DMS79 treated with DMSO at 0.1 percent for 48 hours (cell line): ENCODE measurements at regions not wholly inside any gene's neighbourhood (a gene's known extent, or its start where the extent isn't known, plus 50 kb on each side); places are given as distances from the start of the nearest gene placed in this dataset.

Source experiments
- DNase-seq: peaks from one replicate; lab custom pipeline; 2025; lab: John Stamatoyannopoulos, UW

- peak; percentile 36 for DNase-seq
Observed at GRCh38 chr3:150218236-150218635, 189.9 kb upstream of the TSC22D2 start.

- no peak for DNase-seq
Observed at GRCh38 chr3:150217691-150218090, 190.4 kb upstream of the TSC22D2 start.

DNA sequence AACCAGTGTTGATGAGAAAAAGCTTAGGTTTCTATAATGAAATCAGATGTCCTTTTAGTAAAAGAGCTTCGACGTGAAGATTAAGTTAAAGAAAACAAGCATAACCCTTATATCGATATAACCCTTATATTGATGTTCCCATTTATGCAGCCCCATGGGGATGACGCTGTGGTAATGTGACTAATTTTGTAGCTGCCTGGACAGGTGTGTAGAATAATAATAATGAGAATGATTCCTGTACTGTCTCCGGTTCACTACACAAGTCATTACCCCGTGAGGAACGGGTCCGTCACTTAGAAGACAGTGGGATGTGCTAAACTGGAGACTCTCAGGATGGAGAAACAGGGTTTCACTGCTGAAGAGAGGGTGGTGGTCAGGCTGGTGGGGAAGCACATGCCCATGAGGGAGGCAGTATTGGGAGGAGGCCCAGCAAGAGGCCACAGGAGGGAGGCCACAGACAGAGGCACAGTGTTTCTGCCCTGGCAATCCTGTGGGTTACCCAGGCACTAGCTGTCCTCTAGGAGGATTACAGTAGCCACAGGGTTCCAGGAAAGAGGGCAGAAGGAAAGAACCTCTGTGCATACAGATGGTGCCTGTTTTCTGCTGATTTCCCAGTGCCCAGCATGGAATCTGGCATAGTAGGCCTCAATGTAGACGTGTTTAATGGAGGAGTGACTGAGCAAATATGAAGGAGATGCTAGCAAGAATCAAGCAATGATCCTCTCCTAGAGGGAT lies 191.1 kb upstream of the TSC22D2 start:
- DNase-seq: peak; percentile 53

GRCh38 chr3:150216041-150216811 lies 191.9 kb upstream of the TSC22D2 start:
- DNase-seq: peak; percentile 95

DNA sequence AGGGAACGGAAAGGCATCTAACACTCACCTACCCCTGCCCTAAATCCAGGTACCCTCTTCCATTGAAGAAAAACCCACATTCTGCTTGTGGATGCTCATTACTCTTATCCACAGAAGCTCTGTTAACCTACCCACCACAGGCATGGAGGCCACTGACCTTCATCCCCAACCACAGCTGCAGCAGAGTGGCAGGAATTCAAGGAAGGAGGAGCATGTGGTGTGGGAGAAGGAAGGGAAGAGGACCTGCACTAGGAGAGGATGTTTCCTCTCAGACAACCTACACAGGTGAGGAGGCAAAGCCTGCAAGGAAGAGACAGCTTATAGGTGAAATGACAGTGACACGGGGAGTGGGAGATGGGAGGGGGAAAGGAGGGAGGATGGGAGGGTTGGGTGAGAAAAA lies 192.5 kb upstream of the TSC22D2 start:
- DNase-seq: no peak

- no peak for DNase-seq
Observed at GRCh38 chr3:150213577-150213976, 194.5 kb upstream of the TSC22D2 start.

- no peak for DNase-seq
Observed at GRCh38 chr3:150210461-150211110, 197.5 kb upstream of the TSC22D2 start.

DNA sequence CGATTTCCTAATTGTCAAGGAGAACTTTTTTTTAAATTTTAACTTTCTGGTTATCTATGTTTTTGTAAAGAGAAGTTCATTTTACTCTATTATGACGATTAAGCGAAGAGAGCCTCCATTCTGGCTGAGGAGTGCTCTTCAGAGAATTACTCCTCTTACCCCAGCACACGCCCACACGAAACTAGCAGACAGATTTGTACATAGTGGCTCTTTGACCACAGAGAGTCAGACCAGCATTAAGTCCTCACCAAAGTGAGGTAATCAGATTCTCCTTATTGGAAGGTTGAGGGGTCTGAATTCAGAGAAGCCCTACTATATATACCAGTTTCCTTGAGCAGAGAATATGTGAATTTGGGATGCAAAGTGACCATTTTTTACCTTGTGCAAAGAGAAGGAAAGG lies 204.8 kb upstream of the TSC22D2 start:
- peak; percentile 47 for DNase-seq

- DNase-seq: peak; percentile 74
Observed at GRCh38 chr3:150202711-150203110, 205.4 kb upstream of the TSC22D2 start.

GRCh38 chr3:150194957-150195356 lies 213.1 kb upstream of the TSC22D2 start:
- no peak for DNase-seq

DNA sequence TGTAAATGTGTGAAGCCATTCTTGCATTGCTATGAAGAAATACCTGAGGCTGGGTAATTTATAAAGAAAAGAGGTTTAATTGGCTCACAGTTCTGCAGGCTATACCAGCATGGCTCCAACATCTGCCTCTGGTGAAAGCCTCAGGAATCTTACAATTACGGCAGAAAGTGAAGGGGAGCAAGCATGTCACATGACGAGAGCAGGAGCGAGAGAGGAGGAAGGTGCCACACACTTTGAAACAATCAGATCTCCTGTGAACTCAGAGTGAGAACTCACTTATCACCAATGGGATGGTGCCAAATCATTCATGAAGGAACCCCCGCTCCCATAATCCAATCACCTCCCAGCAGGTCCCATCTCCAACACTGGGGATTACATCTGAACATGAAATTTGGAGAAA lies 213.6 kb upstream of the TSC22D2 start:
- DNase-seq: no peak

- DNase-seq: no peak
Observed at GRCh38 chr3:150184426-150185071, 213.9 kb upstream of the PFN2 start.

- DNase-seq: peak; percentile 95
Observed at GRCh38 chr3:150183678-150184425, 213.2 kb upstream of the PFN2 start.

GRCh38 chr3:150180334-150180733 lies 209.6 kb upstream of the PFN2 start:
- peak; percentile 36 for DNase-seq

GRCh38 chr3:150179330-150179729 lies 208.6 kb upstream of the PFN2 start:
- DNase-seq: no peak

DNA sequence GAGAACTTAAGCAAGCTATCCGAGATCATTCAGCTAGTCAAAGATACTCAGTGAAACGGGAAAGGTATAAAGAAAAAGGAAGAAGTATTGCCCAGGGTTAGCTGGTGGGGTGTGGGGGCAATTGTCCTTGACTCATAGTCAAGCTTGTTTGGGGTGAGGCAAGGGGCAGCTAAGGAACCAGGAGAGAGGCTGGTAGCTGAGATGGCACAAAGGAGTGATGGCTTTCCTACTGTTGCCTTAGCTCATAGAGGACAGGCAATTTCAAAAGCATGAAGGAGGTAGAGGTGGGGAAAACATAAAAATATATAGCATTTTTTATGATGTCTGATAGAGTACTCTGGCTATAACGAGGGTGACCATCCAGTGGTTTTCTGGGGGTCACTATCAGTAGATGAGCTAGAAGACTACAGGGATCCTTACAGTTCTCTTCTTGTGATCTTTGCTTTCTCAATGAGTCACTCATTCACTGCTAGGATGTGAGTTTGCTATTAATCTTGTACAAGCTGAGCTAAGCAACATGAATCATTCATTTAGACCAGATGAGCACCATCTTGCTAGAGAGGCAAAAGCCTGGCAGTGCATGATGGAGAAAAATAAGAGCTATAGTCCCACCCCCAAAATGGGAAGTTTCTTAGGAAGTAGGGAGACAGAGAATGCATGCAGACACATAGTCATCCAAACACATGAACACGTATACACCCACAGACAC lies 207.1 kb upstream of the PFN2 start:
- DNase-seq: no peak

DNA sequence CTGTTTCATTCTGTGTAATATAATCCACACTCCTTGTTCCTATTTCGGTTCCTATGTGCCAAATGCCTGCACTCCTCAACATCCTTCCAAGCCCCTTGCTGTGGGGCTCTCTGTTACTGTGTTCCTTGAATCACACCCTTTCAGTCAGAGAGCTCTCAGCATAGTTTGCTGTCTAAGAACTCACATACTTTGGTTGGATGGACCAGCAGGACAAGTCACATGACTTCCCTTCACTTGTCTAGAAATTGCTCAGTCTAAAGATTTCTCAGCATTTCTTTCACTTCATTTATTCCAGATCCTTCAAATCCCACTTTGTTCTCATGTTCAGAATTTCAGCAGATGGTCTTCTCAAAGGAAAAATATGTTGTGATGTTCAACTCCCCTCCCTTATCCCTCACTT lies 203.5 kb upstream of the PFN2 start:
- DNase-seq: no peak

DNA sequence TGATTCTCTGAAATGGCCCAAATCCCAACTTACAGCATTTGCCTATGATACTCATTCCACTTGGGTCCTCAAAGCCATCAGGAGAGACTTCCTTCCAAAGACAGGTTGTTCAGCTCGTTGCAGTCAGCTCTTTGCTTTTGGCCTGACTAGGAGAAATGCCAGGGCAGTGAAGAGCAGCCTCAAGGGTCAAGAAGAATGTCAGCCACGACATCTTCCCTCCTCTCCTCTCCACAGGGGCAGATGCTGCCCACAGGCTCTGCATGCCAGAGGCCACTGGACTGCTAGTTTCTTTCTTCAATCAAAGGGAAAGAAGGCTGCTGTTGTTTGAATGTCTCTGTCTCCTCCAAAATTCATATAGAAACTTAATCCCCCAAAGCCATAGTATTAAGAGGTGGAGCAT lies 201.7 kb upstream of the PFN2 start:
- DNase-seq: no peak

DNA sequence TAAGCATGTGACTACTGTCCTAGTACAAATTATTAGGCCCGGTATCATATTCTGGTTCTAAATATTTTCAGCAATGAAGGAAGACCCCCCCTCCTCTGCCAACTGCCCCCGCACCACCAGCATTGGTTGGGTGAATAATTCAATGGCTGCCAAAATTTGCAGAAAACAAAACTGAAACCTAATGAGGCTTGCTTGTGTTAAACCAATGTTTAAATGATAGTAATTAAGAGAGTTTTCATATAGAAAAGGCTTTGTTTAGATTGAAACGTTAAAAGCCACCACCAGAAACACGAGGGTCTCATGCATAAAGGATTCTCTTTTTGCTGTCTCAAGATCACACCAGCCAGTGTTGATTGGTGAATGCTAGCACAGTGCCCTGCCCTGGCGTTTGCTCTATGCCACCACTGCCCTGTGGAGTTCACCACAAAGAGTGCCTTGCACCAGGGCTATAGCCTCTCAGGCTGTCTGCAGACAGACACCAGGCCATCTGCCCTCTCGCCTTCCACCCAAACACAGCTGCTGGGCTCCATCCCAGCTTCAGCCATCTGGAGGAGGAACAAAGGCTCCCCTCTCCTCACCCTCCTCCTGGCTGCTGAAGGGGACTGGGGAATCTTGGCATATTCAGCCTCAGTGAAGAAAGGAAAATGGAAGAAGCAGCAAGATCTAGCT lies 200.3 kb upstream of the PFN2 start:
- no peak for DNase-seq

GRCh38 chr3:150169330-150169940 lies 198.7 kb upstream of the PFN2 start:
- peak; percentile 71 for DNase-seq
